Ishikawa (cell line): ENCODE measurements at regions not wholly inside any gene's neighbourhood (a gene's known extent, or its start where the extent isn't known, plus 50 kb on each side); places are given as distances from the start of the nearest gene placed in this dataset.

Experiments used
- CEBPB ChIP-seq: IDR thresholded peaks from 2 replicates; pipeline ENCODE4 v1.6.1; 2012
- CREB1 ChIP-seq: IDR thresholded peaks from 2 replicates; pipeline ENCODE4 v1.6.1; 2012; ENCODE audit warnings: low read depth
- EGR1 ChIP-seq: IDR thresholded peaks from 2 replicates; pipeline ENCODE4 v1.6.1; 2012
- EP300 ChIP-seq: IDR thresholded peaks from 2 replicates; pipeline ENCODE4 v1.6.1; 2012; ENCODE audit warnings: borderline replicate concordance
- FOXM1 ChIP-seq: IDR thresholded peaks from 2 replicates; pipeline ENCODE4 v1.6.1; 2012; ENCODE audit warnings: low read depth, borderline replicate concordance
- NFIC ChIP-seq: IDR thresholded peaks from 2 replicates; pipeline ENCODE4 v1.6.1; 2012
- RAD21 ChIP-seq: IDR thresholded peaks from 2 replicates; pipeline ENCODE4 v1.6.1; 2012; ENCODE audit warnings: low read depth
- TAF1 ChIP-seq: IDR thresholded peaks from 2 replicates; pipeline ENCODE4 v1.6.1; 2012; ENCODE audit warnings: low read depth, mild to moderate bottlenecking
- TCF12 ChIP-seq: IDR thresholded peaks from 2 replicates; pipeline ENCODE4 v1.6.1; 2012; ENCODE audit warnings: low read depth
- TEAD4 ChIP-seq: IDR thresholded peaks from 2 replicates; pipeline ENCODE4 v1.6.1; 2012
- YY1 ChIP-seq: IDR thresholded peaks from 2 replicates; pipeline ENCODE4 v1.6.1; 2012; ENCODE audit warnings: low read depth
- ZBTB7A ChIP-seq: IDR thresholded peaks from 2 replicates; pipeline ENCODE4 v1.6.1; 2012; ENCODE audit warnings: low read depth
- TF ChIP-seq, protein P1 (sequence below): IDR thresholded peaks from 2 replicates; pipeline ENCODE4 v1.6.1; 2012
- TF ChIP-seq, protein P2 (sequence below): IDR thresholded peaks from 2 replicates; pipeline ENCODE4 v1.6.1; 2012
- TF ChIP-seq, protein P3 (sequence below): IDR thresholded peaks from 2 replicates; pipeline ENCODE4 v1.6.1; 2012; ENCODE audit warnings: low read depth, mild to moderate bottlenecking

- TF ChIP-seq NFIC = no peak
- no peak for TF ChIP-seq EP300
- TF ChIP-seq, protein P1, sequence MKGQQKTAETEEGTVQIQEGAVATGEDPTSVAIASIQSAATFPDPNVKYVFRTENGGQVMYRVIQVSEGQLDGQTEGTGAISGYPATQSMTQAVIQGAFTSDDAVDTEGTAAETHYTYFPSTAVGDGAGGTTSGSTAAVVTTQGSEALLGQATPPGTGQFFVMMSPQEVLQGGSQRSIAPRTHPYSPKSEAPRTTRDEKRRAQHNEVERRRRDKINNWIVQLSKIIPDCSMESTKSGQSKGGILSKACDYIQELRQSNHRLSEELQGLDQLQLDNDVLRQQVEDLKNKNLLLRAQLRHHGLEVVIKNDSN = no peak
- no peak for TF ChIP-seq CEBPB
- TF ChIP-seq EGR1 = no peak
- TF ChIP-seq TCF12 = no peak
- no peak for TF ChIP-seq TEAD4
- TF ChIP-seq ZBTB7A = no peak
Observed at GRCh38 chr12:85509081-85509856, 229.2 kb downstream of the ALX1 start.

DNA sequence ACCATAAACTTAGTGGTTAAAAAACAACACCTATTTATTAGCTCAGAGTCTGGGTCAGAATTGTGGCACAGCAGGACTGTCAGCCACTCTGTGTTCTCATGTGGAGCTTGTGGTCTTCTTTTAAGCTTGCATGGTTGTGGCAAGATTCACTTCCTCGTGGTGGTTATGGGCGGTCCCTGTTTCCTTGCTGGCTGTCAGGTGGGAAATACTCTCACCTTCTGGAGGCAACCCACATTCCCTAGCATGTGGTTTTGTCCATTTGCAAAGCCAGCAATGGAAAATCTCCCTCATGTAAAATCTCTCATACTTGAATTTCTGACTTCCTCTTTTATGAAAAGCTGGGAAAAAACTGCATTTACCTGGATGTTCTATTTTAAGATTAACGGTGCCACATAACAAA lies 229.8 kb downstream of the ALX1 start:
- TF ChIP-seq YY1 (no peak), FOXM1 (no peak), TCF12 (no peak), CREB1 (no peak), ZBTB7A (no peak), CEBPB (no peak), TAF1 (no peak), RAD21 (no peak), NFIC (no peak), EP300 (no peak)
- TF ChIP-seq, protein P2, sequence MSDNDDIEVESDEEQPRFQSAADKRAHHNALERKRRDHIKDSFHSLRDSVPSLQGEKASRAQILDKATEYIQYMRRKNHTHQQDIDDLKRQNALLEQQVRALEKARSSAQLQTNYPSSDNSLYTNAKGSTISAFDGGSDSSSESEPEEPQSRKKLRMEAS = no peak
- TF ChIP-seq, protein P1 = no peak
- TF ChIP-seq, protein P3, sequence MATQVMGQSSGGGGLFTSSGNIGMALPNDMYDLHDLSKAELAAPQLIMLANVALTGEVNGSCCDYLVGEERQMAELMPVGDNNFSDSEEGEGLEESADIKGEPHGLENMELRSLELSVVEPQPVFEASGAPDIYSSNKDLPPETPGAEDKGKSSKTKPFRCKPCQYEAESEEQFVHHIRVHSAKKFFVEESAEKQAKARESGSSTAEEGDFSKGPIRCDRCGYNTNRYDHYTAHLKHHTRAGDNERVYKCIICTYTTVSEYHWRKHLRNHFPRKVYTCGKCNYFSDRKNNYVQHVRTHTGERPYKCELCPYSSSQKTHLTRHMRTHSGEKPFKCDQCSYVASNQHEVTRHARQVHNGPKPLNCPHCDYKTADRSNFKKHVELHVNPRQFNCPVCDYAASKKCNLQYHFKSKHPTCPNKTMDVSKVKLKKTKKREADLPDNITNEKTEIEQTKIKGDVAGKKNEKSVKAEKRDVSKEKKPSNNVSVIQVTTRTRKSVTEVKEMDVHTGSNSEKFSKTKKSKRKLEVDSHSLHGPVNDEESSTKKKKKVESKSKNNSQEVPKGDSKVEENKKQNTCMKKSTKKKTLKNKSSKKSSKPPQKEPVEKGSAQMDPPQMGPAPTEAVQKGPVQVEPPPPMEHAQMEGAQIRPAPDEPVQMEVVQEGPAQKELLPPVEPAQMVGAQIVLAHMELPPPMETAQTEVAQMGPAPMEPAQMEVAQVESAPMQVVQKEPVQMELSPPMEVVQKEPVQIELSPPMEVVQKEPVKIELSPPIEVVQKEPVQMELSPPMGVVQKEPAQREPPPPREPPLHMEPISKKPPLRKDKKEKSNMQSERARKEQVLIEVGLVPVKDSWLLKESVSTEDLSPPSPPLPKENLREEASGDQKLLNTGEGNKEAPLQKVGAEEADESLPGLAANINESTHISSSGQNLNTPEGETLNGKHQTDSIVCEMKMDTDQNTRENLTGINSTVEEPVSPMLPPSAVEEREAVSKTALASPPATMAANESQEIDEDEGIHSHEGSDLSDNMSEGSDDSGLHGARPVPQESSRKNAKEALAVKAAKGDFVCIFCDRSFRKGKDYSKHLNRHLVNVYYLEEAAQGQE = no peak

DNA sequence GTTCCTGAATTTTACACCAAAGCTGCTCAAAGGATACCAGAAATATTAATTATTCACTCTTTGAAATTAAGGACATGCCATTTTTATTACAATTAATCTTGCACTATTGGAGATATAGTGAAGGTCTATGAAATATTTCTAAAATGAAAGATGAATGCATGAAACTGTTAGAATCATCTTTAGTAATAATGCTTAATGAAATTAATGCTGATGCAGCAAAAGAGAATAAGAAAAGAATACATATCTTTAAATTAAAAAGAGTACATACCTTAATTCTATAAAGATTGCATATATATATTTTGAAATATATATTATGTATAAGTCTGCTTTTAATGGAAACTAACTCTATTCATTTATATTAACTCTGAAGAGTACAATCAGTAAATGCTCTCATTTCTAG lies 236.0 kb downstream of the ALX1 start:
- TF ChIP-seq, protein P1 = no peak
- no peak for TF ChIP-seq CEBPB

GRCh38 chr12:85516667-85517325 lies 236.8 kb downstream of the ALX1 start:
- TF ChIP-seq, protein P2 = no peak
- TF ChIP-seq, protein P3 = no peak
- no peak for TF ChIP-seq CREB1
- no peak for TF ChIP-seq NFIC
- TF ChIP-seq YY1 = no peak
- TF ChIP-seq FOXM1 = no peak
- TF ChIP-seq EP300 = no peak
- TF ChIP-seq EGR1 = no peak
- TF ChIP-seq RAD21 = no peak
- TF ChIP-seq, protein P1 = no peak

- no peak for TF ChIP-seq CREB1
- no peak for TF ChIP-seq RAD21
- TF ChIP-seq YY1 = no peak
- no peak for TF ChIP-seq TAF1
- no peak for TF ChIP-seq EGR1
- no peak for TF ChIP-seq EP300
- TF ChIP-seq CEBPB = no peak
- TF ChIP-seq FOXM1 = no peak
- TF ChIP-seq TCF12 = no peak
- TF ChIP-seq, protein P1 = no peak
- TF ChIP-seq, protein P3 = no peak
Observed at GRCh38 chr12:85519163-85519562, 239.1 kb downstream of the ALX1 start.
